ENCODE measurements at regions not wholly inside any gene's neighbourhood (a gene's known extent, or its start where the extent isn't known, plus 50 kb on each side); places are given as distances from the start of the nearest gene placed in this dataset.

DNA sequence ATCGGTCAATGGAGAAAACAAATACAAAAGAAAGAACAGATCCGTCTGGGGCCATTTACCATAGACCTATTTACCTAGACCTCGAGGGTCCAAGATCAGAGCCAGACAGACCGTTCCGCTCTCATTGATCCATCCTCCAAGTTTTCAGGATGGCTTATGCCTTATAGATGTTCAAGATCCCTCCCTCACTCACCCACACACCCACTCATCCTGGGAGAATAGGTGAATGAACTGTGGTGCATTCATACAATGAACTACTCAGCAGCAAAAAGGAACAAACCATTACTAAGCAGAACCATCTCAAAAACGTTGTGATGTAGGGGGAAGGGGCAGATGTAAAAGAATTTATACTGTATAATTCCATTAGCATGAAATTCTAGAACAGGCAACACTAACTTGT is 125.1 kb upstream of the RREB1 start:
- Histone ChIP-seq H3K36me3 (ENCODE audit: insufficient read depth, low read length) (no peaks in the 10 kb centered on the region), H3K27me3 (ENCODE audit: insufficient read depth, low read length) (no peaks in the 10 kb centered on the region), H3K4me3 (ENCODE audit: low read depth, low read length, poor library complexity, severe bottlenecking) (no peak overlapping the region), H3K9ac (ENCODE audit: low read length) (no peak overlapping the region), H3K79me2 (ENCODE audit: insufficient read depth, low read length) (no peaks in the 10 kb centered on the region), H3K4me1 (ENCODE audit: insufficient read depth, low read length, severe bottlenecking) (no peaks in the 10 kb centered on the region), H3K27ac (ENCODE audit: low read depth, low read length, poor library complexity, severe bottlenecking) (no peak overlapping the region), H3K9me3 (ENCODE audit: low read length) (no peaks in the 10 kb centered on the region), H2AFZ (ENCODE audit: low read length) (no peak overlapping the region), H3F3A (ENCODE audit: insufficient read depth, low read length) (no peaks in the 10 kb centered on the region), H3K4me2 (ENCODE audit: low read length) (no peak overlapping the region), H4K20me1 (ENCODE audit: insufficient read depth, low read length) (no peaks in the 10 kb centered on the region), H3K9me2 (ENCODE audit: low read depth, low read length) (no peaks in the 10 kb centered on the region)
- TF ChIP-seq CTCF (IDR thresholded peaks at IDR 0.05; ENCODE audit: low read length) (no peak), EZH2 (IDR thresholded peaks at IDR 0.05; ENCODE audit: borderline replicate concordance, low read length) (no peak)

- no peaks in the 10 kb centered on the region for H3K27me3 ChIP-seq (ENCODE audit: insufficient read depth, low read length)
- H3K4me2 ChIP-seq (ENCODE audit: low read length) = no peak overlapping the region
- H4K20me1 ChIP-seq (ENCODE audit: insufficient read depth, low read length) = no peaks in the 10 kb centered on the region
- H2AFZ ChIP-seq (ENCODE audit: low read length) = no peak overlapping the region
- no peak for TF ChIP-seq CTCF (IDR thresholded peaks at IDR 0.05; ENCODE audit: low read length)
- no peak for TF ChIP-seq EZH2 (IDR thresholded peaks at IDR 0.05; ENCODE audit: borderline replicate concordance, low read length)
- H3K9ac ChIP-seq (ENCODE audit: low read length) = no peak overlapping the region
- H3K27ac ChIP-seq (ENCODE audit: low read depth, low read length, poor library complexity, severe bottlenecking) = no peak overlapping the region
- no peaks in the 10 kb centered on the region for H3K79me2 ChIP-seq (ENCODE audit: insufficient read depth, low read length)
- H3K9me3 ChIP-seq (ENCODE audit: low read length) = no peaks in the 10 kb centered on the region
- no peaks in the 10 kb centered on the region for H3F3A ChIP-seq (ENCODE audit: insufficient read depth, low read length)
- H3K4me1 ChIP-seq (ENCODE audit: insufficient read depth, low read length, severe bottlenecking) = no peaks in the 10 kb centered on the region
- no peaks in the 10 kb centered on the region for H3K9me2 ChIP-seq (ENCODE audit: low read depth, low read length)
- H3K4me3 ChIP-seq (ENCODE audit: low read depth, low read length, poor library complexity, severe bottlenecking) = no peak overlapping the region
- H3K36me3 ChIP-seq (ENCODE audit: insufficient read depth, low read length) = no peaks in the 10 kb centered on the region
Measured at GRCh38 chr6:6984585-6985366, 123.0 kb upstream of the RREB1 start.

- Histone ChIP-seq H2AFZ (ENCODE audit: low read length) (no peak overlapping the region), H3K9ac (ENCODE audit: low read length) (no peak overlapping the region)
Measured at GRCh38 chr6:6986344-6986743, 121.4 kb upstream of the RREB1 start.

More at GRCh38 chr6:6986344-6986743, 121.4 kb upstream of the RREB1 start:
- Histone ChIP-seq H3K4me3 (ENCODE audit: low read depth, low read length, poor library complexity, severe bottlenecking) (no peak overlapping the region), H3K9me2 (ENCODE audit: low read depth, low read length) (no peaks in the 10 kb centered on the region), H3K36me3 (ENCODE audit: insufficient read depth, low read length) (no peaks in the 10 kb centered on the region), H3K9me3 (ENCODE audit: low read length) (no peaks in the 10 kb centered on the region), H3K4me2 (ENCODE audit: low read length) (no peak overlapping the region), H4K20me1 (ENCODE audit: insufficient read depth, low read length) (no peaks in the 10 kb centered on the region), H3K27me3 (ENCODE audit: insufficient read depth, low read length) (no peaks in the 10 kb centered on the region), H3K27ac (ENCODE audit: low read depth, low read length, poor library complexity, severe bottlenecking) (no peak overlapping the region), H3K4me1 (ENCODE audit: insufficient read depth, low read length, severe bottlenecking) (no peaks in the 10 kb centered on the region), H3F3A (ENCODE audit: insufficient read depth, low read length) (no peaks in the 10 kb centered on the region), H3K79me2 (ENCODE audit: insufficient read depth, low read length) (no peaks in the 10 kb centered on the region)
- no peak for TF ChIP-seq CTCF (IDR thresholded peaks at IDR 0.05; ENCODE audit: low read length)
